Astrocyte of the cerebellum (primary cell): ENCODE measurements at regions not wholly inside any gene's neighbourhood (a gene's known extent, or its start where the extent isn't known, plus 50 kb on each side); places are given as distances from the start of the nearest gene placed in this dataset.

Experiments used
- DNase-seq: peaks from one replicate; pipeline ENCODE4 v3.0.0-alpha.2; 2011; ENCODE audit warnings: low read depth
- H3K4me3 ChIP-seq: 2 replicates; pipeline ENCODE4 v1.5.1; 2011; ENCODE audit warnings: mild to moderate bottlenecking, low read depth, low read length, moderate library complexity
- in situ Hi-C: cut with HindIII; loops from 2 replicates; pipeline ENCODE4 v1.10.0; 2017; ENCODE audit warnings: low sequenced_read_pairs
- TF ChIP-seq, protein P1 (sequence below): IDR thresholded peaks from 2 replicates; pipeline ENCODE4 v1.5.1; 2012; ENCODE audit warnings: low read length, low read depth, moderate library complexity, mild to moderate bottlenecking; ENCODE audit errors: missing control alignments

DNA sequence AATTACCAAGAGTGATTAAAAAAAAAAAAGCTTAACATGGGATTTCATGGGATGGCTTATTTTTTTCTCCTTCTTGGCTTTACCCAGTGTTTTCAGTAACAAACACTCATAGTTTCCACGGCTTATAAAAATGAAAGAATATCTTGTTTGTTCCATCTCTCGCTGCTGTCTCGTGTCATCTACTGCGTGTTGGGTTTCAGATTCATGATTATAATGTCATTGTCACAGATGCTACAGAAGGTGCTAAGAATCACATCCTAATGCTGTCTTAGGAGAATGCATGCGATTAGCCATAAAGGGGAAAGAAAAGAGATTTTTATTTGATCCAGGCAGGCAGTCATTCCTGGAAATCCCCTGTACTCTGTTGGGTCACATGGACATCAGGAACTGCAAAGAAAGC is 1267.6 kb upstream of the TMEM132C start:
- in situ Hi-C loops: no loop called here
- TF ChIP-seq, protein P1, sequence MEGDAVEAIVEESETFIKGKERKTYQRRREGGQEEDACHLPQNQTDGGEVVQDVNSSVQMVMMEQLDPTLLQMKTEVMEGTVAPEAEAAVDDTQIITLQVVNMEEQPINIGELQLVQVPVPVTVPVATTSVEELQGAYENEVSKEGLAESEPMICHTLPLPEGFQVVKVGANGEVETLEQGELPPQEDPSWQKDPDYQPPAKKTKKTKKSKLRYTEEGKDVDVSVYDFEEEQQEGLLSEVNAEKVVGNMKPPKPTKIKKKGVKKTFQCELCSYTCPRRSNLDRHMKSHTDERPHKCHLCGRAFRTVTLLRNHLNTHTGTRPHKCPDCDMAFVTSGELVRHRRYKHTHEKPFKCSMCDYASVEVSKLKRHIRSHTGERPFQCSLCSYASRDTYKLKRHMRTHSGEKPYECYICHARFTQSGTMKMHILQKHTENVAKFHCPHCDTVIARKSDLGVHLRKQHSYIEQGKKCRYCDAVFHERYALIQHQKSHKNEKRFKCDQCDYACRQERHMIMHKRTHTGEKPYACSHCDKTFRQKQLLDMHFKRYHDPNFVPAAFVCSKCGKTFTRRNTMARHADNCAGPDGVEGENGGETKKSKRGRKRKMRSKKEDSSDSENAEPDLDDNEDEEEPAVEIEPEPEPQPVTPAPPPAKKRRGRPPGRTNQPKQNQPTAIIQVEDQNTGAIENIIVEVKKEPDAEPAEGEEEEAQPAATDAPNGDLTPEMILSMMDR: no peak
- no peak for DNase-seq
- H3K4me3 ChIP-seq: no peak overlapping the region

DNA sequence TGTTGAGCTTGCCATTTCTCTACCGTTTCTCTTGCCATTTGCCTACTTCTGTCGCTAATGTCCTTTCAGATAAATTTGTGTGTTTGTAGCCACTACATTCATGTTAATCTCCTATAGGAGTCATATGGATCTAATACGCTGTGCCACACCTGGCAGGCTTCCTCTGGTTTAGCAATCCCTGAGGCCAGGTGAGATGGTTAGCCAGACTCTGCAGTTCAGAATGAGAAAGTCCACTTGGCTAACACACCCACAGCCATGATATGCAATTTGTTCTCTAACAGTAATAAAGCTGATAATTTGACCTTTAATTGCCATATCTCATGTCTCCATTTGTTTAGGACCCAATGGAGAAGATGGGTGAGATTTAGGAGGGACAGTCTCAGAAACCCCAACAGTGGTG is 1261.6 kb upstream of the TMEM132C start:
- no peak for DNase-seq
- no peak overlapping the region for H3K4me3 ChIP-seq
- in situ Hi-C loops: no loop called here
- TF ChIP-seq, protein P1: no peak

DNA sequence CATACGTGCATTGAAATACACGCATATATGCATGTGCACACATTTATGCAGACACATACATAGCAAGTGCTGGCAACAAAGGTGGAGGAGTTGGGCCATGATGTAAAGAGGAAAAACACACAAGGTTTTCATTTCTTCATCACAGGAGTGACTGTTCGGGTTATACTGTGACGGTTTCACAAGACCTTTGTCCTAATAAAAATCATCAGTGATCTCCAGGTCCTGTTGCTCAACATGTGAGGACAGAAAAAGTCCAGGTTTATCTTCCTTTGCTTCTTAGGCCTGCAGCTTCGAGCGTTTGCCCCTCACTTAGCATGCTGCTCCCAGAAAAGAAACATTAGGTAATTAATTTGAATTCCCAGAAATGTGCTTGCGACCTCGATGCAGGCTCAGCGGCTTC is 1260.0 kb upstream of the TMEM132C start:
- TF ChIP-seq, protein P1: no peak
- in situ Hi-C loops: no loop called here
- no peak for DNase-seq
- H3K4me3 ChIP-seq: no peak overlapping the region

DNA sequence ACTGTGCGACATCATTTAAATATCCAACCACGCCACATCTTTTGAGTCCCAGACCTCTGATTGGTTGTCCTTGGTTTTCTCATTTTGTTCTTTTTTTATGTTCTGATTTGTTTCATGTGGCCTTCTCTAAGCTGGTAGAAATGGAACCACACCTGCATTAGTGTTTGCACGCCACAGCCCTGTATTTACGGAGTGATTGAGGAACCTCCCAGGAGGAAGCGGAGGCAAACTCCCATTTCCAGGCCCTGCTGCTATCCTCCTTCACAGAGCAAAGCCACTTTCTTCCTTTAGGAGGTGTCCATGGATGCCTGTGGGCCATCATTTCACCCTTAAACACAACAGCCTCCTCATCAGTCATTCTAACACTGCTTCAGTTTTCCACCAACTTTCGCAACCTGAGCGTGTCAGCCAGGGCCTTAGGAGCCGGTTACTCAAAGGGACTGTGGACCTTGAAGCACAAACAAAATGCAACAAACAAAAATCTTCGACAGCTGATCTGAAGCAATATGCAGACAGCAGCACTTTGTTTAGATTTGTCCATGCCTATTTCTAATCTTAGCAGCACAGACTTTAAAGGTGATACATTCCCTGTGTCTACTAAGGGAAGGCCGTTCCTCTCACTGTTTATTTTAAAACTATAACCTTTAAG is 1258.1 kb upstream of the TMEM132C start:
- TF ChIP-seq, protein P1: no peak
- in situ Hi-C loops: no loop called here
- no peak for DNase-seq
- H3K4me3 ChIP-seq: no peak overlapping the region

DNA sequence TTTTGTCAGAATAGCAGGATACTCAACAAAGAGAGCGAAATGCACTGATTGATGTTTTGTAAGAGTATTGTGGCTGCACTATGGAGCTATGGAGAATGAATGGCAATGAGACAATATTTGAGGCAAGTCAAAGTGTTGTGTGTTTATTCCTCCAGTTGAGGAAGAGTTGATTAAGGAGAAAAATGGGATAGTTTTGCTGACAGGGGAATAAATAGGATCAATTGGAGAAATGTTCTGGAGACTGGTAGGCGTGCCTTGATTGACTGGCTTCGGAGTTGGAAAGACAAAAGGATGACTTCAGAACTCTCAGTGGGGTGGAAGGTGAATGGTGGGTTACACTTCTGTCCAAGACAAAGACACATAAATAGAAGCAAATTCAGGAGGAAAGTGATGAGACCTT is 1254.9 kb upstream of the TMEM132C start:
- no peak overlapping the region for H3K4me3 ChIP-seq
- TF ChIP-seq, protein P1: no peak
- DNase-seq: no peak
- in situ Hi-C loops: no loop called here

DNA sequence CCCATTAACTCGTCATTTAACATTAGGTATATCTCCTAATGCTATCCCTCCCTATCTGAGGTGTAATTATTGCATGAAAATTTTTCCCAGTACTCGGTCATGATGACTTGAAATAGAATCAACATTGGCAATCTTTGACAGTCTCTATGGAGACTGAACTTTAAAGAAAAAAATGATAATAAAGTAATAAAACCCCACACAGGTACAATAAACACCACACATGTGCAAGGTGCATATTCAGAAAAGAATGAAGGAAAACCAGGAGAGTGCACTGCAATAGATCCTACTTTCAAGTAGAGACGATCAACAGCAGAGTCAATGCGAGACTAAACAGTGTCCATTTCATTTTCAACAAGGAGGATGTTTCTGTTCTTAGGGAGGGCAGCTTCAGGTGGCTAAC is 1253.8 kb upstream of the TMEM132C start:
- no peak for DNase-seq
- TF ChIP-seq, protein P1: no peak
- no peak overlapping the region for H3K4me3 ChIP-seq
- in situ Hi-C loops: no loop called here
